K562 (cell line): ENCODE measurements at regions not wholly inside any gene's neighbourhood (a gene's known extent, or its start where the extent isn't known, plus 50 kb on each side); places are given as distances from the start of the nearest gene placed in this dataset.

Experiments
- ATAC-seq: fragments of 200-7000 bp; cut with Tn5 transposase; 3 replicates; pipeline ENCODE4 v1.9.1; 2020; ENCODE audit warnings: moderate library complexity
- BruUV-seq: library from RNA; stranded (reverse); fragments of 400-500 nt; replicated peaks from 2 replicates; lab custom pipeline; 2021; lab: Mats Ljungman, UMichigan
- CTCF ChIA-PET: fragments of 300-600 bp; formaldehyde crosslinking; extraction: SDS; loops from one replicate; lab custom pipeline; 2021; ENCODE audit warnings: low intra/inter-chr PET ratio; lab: Yijun Ruan, JAX
- POLR2A ChIA-PET: fragments of 300-600, 350-650 bp; sonication (Branson Sonifier 250); formaldehyde crosslinking; extraction: SDS; loops from one replicate; lab custom pipeline; 2021; ENCODE audit warnings: antibody characterized with exemption, inconsistent platforms; lab: Yijun Ruan, JAX
- DNase-seq, 4 experiments: peaks; one replicate each; pipeline versions ENCODE4 v3.0.0 to v3.0.0-alpha.2; 2011 to 2018; ENCODE audit warnings: low spot score in 3 of 4, mixed read lengths in 3 of 4; ENCODE audit errors: extremely low read depth in 1 of 4
- FAIRE-seq: peaks from 2 replicates; lab custom pipeline; 2011; peaks lifted over from hg19 to GRCh38; lab: Jason Lieb, UNC
- H2AFZ ChIP-seq: 2 replicates; pipeline ENCODE4 v1.6.0; 2011; ENCODE audit warnings: low read depth, low read length, control low read depth, inconsistent platforms
- H3K27ac ChIP-seq: fragments of 200-600 bp; 3 replicates; pipeline ENCODE4 v1.8.0; 2011; ENCODE audit warnings: low read depth, mild to moderate bottlenecking, control low read depth, inconsistent platforms, low read length, moderate library complexity, mixed read lengths; ENCODE audit errors: extremely low read depth
- H3K27me3 ChIP-seq, 2 experiments: fragments of 300-600 bp in 1 of 2; 2 replicates in 1 of 2; 3 replicates in 1 of 2; pipeline versions ENCODE4 v1.6.0 to v1.8.0; 2011; ENCODE audit warnings: inconsistent platforms in 2 of 2, low read length in 2 of 2, mild to moderate bottlenecking in 1 of 2, mixed read lengths in 1 of 2, moderate library complexity in 1 of 2; ENCODE audit not compliant: control insufficient read depth in 2 of 2, insufficient read depth in 2 of 2
- H3K36me3 ChIP-seq: fragments of 300-600 bp; 3 replicates; pipeline ENCODE4 v1.8.0; 2011; ENCODE audit warnings: mild to moderate bottlenecking, low read length, inconsistent platforms; ENCODE audit not compliant: control insufficient read depth, insufficient read depth
- H3K4me1 ChIP-seq, 2 experiments: fragments of 200-600 bp in 1 of 2; replicated peaks in 1 of 2; 2 replicates in 1 of 2; 3 replicates in 1 of 2; pipeline versions ENCODE4 v1.5.1 to v1.8.0; 2011; ENCODE audit warnings: inconsistent platforms in 2 of 2, low read length in 2 of 2, mild to moderate bottlenecking in 1 of 2, mixed read lengths in 1 of 2, moderate library complexity in 1 of 2; ENCODE audit not compliant: control insufficient read depth in 2 of 2, insufficient read depth in 2 of 2
- H3K4me2 ChIP-seq: 2 replicates; pipeline ENCODE4 v1.6.1; 2011; ENCODE audit warnings: low read length, control low read depth, inconsistent platforms, mixed read lengths; ENCODE audit not compliant: insufficient read depth
- H3K4me3 ChIP-seq: fragments of 200-600 bp; sonication (generic), shearing (Covaris generic); 2 replicates; pipeline ENCODE4 v1.5.1; 2016; ENCODE audit warnings: control low read depth, inconsistent platforms
- H3K79me2 ChIP-seq: fragments of 200-600 bp; 3 replicates; pipeline ENCODE4 v1.8.0; 2011; ENCODE audit warnings: low read length, inconsistent platforms; ENCODE audit not compliant: control insufficient read depth, insufficient read depth
- H3K9ac ChIP-seq, 2 experiments: 2 replicates each; pipeline versions ENCODE4 v1.6.0 to v1.6.1; 2011; ENCODE audit warnings: low read depth in 2 of 2, low read length in 2 of 2, control low read depth in 1 of 2, inconsistent platforms in 1 of 2, mild to moderate bottlenecking in 1 of 2, mixed read lengths in 1 of 2; ENCODE audit not compliant: insufficient read depth in 1 of 2
- H3K9me1 ChIP-seq: one replicate; pipeline ENCODE4 v1.6.0; 2011; ENCODE audit warnings: inconsistent platforms, mild to moderate bottlenecking, low read length, moderate library complexity; ENCODE audit not compliant: control insufficient read depth, insufficient read depth
- H3K9me3 ChIP-seq: replicated peaks from 2 replicates; pipeline ENCODE4 v1.5.1; 2011; ENCODE audit warnings: low read depth, low read length, inconsistent platforms; ENCODE audit not compliant: control insufficient read depth, insufficient read depth
- H4K20me1 ChIP-seq: replicated peaks from 2 replicates; pipeline ENCODE4 v1.6.1; 2011; ENCODE audit warnings: low read length, inconsistent platforms, mixed read lengths; ENCODE audit not compliant: control insufficient read depth, insufficient read depth
- ARNT ChIP-seq, 2 experiments: fragments of 450-650 bp; IDR thresholded peaks; 2 replicates each; pipeline ENCODE4 v1.6.1; 2016; ENCODE audit warnings: mild to moderate bottlenecking in 1 of 2
- HNRNPH1 ChIP-seq: fragments of 200-400 bp; formaldehyde crosslinking; optimal IDR thresholded peaks from 2 replicates; pipeline ENCODE3; 2017; ENCODE audit warnings: low read depth, mild to moderate bottlenecking, low read length, moderate library complexity
- ZMIZ1 ChIP-seq, 2 experiments: fragments of 150-350 bp in 1 of 2; IDR thresholded peaks; 2 replicates each; pipeline ENCODE4 v1.6.1; 2012 to 2016; ENCODE audit warnings: low read depth in 2 of 2, low read length in 2 of 2, mild to moderate bottlenecking in 1 of 2, moderate library complexity in 1 of 2
- in situ Hi-C: fragments of 300-500 bp; cut with MboI; formaldehyde crosslinking; loops from 4 replicates; pipeline ENCODE4 v1.15.0; 2018; ENCODE audit warnings: inconsistent platforms, mixed read lengths
- intact Hi-C: fragments of 100-400 bp; cut with micrococcal nuclease; formaldehyde crosslinking; loops from 2 replicates; pipeline ENCODE4 v1.14.2; 2022

GRCh38 chr11:29217901-29218300, 798.9 kb downstream of the KCNA4 start:
- in situ Hi-C loops (no loop called here), intact Hi-C loops (no loop called here)
- no peaks in the 10 kb centered on the region for H3K9me1 ChIP-seq
- POLR2A ChIA-PET: no interaction called here
- no peak overlapping the region for H3K4me3 ChIP-seq
- BruUV-seq: no TSS peak
- no peaks in the 10 kb centered on the region for H4K20me1 ChIP-seq
- H3K79me2 ChIP-seq: no peaks in the 10 kb centered on the region
- CTCF ChIA-PET: no interaction called here
- FAIRE-seq: no peak
- H3K27me3 ChIP-seq: no peaks in the 10 kb centered on the region
- no peak for DNase-seq
- no peak overlapping the region for H3K27ac ChIP-seq
- H3K9me3 ChIP-seq: no peaks in the 10 kb centered on the region
- no peak overlapping the region for H3K9ac ChIP-seq
- TF ChIP-seq HNRNPH1: no peak
- TF ChIP-seq ARNT (IDR thresholded peaks at IDR 0.05): no peak
- no peak for TF ChIP-seq ZMIZ1 (IDR thresholded peaks at IDR 0.05; ENCODE audit: low read depth in 2 of 2, low read length in 2 of 2)
- H2AFZ ChIP-seq: no peak overlapping the region
- no peak for ATAC-seq
- H3K36me3 ChIP-seq: no peaks in the 10 kb centered on the region
- H3K4me2 ChIP-seq: no peak overlapping the region
- H3K4me1 ChIP-seq: no peaks in the 10 kb centered on the region
